LoVo (cell line): ENCODE measurements at regions not wholly inside any gene's neighbourhood (a gene's known extent, or its start where the extent isn't known, plus 50 kb on each side); places are given as distances from the start of the nearest gene placed in this dataset.
"Not testable (repeated sequence)": the region's sequence is repeated elsewhere in the genome, so short reads cannot be mapped to it uniquely, and the experiment has no call there.

ENCODE experiments used
- DNase-seq: peaks from one replicate; pipeline ENCODE4 v3.0.0-alpha.2; 2016; ENCODE audit warnings: low spot score

DNA sequence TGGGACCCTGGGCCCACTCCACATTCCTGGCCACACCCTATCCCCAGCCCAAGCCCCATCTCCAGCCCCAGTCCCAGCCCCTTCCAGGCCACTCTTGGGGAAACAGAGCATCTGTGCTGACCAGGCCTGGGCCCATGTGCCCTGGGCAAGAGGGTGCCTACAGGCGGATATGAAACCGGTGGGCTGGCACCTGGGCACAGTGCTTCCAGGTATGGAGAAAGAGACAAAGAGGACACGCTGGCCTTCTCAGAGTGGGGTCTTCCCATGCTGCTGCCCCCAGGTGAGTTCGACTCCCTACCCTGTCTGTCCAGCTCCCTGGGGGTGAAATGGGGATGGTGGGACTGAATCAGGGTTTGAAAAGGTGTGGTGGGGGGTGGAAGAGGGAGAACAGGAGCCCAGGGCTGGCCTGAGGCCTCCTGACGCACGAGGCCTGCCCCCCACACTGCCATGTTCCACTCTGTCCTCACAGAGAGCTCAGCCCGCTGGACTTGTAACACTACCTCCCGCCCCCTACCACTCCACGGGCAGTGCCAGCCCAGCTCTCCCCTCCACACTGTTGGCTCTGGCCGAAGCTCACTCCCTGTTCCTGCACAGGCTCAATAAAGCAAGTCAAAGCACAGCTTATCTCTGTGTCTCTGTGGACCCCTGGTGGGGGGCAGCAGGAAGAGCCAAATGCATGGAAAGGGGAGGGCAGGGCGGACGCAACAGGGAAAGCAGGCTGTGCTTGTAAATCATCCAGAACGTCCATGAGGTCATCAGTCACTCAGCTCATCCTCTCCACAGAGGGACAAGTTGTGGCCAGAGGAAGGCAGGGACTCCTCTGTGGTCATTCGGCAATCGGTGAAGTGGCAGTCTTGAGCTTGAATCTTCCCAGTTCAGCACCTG lies 71.1 kb upstream of the TMEM97 start:
- no peak for DNase-seq

DNA sequence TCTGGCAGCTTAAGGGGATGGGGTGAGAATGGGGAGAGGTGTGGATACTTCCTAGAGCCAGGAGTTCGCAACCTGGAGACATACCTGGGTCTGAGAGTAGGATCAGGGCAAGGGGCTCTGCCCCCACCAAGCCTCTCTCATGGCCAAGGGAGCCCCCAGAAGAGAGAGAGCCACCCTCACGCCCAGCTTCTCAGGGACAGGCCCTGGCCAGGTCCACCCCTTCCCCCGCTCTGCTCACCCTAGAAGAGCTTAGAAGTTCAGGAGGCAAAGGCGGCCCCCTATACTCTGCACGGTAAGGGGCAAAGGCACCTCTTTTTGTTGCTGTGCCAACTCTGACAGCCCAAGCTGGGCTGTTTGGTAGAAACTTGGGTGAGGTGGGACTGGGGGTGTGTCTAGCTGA lies 69.3 kb upstream of the TMEM97 start:
- no peak for DNase-seq

DNA sequence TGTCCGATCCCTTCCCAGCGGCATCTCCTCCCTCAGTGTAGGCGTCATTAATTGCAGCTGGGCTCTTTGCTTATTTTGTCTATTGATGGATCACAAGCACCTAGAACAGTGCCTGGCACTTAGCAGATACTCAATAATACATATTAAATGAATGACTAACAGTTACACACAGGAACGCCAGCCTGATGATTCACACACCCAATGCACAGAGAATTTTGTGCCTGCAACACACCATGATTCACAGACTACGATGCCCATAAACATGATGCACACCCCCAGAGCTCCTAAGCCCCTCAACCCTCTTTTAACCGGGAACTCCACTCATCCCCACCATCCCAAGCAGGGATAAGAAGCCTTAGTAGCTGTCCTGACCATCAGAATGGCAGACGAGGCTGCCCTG lies 66.6 kb upstream of the TMEM97 start:
- DNase-seq: no peak

DNA sequence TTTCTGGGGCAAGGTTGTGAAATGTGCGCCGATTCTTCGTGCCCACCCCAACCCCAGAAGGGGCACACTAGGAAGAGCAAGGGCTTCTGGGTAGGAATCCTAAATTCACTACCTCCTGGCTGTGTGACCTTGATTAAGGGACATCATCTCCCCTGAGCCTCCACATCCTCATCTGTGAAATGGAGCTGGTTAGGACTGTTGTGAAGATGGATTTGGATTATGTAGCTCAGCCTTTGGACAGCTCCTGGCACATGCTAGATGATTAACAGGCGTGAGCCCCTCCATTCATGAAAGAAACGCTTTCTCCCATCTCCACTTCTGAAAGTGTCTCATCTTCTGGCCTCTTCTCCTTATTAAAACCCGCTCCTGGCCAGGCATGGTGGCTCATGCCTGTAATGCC lies 65.3 kb upstream of the TMEM97 start:
- no peak for DNase-seq

DNA sequence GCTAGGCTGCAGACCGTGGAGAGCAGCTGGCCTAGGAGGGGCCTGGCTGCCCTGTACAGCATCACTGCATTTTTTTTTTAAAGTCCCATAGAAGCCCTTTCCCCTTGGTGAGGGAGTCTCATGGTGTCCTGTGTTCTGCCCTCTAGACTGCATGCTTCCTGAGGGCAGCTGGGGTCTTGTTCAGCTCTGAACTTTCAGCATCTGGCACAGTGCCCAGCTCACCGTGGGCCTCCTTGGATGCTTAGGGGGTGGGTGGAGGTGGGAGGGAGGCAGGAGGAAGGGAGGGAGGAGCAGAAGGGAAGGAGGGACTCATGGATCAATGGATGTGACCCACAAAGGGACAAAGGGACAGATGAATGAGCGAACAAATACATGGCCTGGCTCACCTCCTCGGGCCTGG lies 63.4 kb upstream of the TMEM97 start:
- DNase-seq: no peak

DNA sequence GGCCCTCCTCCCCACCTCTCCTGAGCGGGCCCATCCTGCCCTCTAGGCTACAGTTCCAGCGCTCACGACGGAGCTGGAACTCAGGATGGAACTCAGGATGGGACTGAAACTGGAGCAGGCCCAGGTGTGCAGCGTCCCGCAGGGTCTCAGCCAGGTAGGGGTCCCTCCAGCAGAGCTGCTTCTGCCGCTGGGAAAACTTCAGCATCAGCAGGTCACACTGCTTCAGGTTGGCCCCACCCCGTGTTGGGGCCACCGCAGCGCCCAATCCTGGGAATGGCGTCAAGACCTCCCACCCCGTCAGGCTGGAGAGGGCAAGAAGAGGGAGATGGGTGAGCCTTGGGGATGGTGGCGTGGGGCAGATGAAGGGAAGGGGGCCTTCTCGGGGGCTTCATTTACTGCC lies 62.6 kb upstream of the TMEM97 start:
- no peak for DNase-seq

DNA sequence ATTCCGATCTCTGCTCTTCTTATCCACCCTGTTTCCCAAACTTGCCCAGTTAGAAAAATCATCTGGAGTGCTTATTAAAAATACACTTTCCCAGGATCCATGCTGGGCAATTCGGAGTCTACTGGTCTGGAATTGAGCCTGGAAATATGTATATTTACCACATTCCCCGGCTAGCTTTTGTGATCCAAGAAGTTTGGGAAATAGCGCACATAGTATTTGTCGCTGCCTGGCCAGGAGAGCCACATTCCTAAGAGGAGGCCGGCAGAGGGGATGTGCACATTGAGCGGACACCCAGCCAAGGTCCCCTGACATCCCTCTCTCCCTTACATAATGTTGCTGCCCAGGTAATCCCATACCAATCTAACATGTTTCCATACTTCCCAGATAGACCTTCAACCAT lies 62.1 kb upstream of the TMEM97 start:
- no peak for DNase-seq

DNA sequence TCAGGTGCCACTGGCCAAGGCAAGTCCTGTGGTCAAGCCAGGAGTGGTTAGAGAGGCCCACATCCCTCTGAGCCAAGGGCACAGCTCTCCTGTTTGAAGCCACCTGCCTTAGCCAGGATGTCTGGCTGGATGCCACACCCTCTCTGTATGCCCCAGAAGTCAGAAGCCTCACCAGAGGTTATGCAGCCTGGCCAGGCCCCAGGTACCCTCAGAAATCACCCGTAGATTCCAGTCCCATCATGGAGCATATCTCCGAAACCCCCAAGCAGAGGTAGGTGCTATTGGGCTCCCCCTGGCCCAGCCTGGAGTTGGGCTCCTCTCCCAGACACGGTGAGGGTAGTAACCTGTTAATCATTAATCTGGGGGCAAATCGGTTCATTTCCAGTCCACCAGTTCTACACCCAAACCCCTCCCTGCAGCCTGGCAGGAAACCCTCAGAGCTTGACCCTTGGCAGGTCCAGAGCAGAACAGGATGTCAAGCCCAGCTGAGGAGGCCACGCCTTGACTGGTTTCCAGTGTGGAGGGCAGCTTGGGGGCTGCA lies 60.6 kb upstream of the TMEM97 start:
- DNase-seq: peak; percentile 1

DNA sequence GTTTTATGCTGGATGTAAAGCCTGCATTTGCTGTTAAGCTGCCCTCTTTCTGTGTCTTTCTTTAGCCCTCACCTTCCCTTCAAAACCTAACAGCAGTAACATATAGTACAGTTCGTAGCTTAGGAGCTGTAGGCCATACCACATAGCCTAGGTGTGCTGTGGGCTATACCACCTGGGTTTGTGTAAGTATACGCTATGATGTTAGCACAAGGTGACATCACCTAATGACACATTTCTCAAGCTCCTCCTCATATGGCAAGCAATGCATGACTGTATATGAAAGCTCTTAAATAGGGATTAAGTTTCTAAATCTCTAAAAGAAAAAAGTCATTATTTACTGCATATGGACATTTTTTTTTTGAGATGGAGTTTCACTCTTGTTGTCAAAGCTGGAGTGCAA lies 57.8 kb upstream of the TMEM97 start:
- no peak for DNase-seq

DNA sequence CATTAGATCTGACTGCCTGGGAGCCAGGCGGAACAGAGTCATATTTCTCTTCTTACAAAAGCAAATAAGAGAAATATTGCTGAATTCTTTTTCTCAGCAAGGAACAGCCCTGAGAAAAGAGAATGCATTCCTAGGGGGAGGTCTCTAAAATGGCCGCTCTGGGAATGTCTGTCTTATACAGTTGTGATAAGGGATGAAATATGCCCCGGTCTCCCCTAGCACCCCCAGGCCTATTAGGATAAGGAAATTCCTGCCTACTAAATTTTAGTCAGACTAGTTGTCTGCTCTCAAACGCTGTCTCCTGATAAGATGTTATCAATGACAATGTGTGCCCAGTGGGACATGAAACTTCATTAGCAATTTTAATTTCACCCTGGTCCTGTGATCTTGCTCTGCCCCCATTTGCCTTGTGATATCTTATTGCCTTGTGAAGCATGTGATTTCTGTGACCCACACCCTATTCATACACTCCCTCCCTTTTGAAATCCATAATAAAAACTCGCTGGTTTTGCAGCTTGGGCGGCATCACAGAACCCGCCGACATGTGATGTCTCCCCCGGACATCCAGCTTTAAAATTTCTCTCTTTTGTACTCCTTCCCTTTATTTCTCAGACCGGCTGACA lies 56.8 kb upstream of the TMEM97 start:
- not testable (repeated sequence) for DNase-seq

DNA sequence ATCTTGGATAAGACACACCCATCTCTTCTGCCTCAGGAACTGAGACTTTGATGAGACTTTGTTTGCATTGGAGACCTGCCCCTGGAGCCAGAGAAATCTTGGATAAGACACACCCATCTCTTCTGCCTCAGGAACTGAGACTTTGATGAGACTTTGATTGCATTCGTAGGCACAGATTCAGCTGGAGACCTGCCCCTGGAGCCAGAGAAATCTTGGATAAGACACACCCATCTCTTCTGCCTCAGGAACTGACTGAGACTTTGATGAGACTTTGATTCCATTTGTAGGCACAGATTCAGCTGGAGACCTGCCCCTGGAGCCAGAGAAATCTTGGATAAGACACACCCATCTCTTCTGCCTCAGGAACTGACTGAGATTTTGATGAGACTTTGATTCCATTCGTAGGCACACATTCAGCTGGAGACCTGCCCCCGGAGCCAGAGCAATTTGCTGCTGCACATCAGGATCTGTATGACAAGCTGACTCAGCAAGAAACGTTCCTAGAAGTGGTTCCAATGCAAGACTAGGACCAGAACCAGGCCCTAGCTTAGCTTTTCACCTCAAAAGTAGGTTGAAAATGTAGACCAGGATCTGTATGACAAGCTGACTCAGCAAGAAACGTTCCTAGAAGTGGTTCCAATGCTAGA lies 54.0 kb upstream of the TMEM97 start:
- peak; percentile 47 for DNase-seq

DNA sequence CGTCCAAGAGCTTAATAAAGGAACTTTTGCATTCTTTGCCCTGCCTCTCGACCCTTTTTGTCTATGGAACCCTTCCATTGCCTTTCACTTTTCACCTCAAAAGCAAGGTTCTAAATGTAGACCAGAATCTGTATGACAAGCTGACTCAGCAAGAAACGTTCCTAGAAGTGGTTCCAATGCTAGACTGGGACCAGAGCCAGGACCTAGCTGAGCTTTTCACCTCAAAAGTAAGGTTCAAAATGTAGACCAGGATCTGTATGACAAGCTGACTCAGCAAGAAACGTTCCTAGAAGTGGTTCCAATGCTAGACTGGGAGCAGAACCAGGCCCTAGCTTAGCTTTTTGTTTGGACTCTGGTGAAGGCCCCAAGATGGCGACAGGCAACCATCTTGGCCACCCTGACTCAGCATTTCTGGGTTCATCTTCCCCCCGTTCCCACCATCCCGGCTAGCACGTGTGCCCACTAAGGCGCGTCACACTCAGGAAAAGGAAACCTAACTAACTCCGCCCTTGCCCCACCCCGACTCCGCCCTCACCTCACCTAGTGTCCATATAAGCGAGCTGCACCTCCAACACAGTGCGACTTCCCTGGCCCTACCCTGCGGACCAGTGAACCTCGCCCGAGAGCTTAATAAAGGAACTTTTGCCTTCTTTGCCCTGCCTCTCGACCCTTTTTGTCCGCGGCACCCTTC lies 53.0 kb upstream of the TMEM97 start:
- DNase-seq: not testable (repeated sequence)

DNA sequence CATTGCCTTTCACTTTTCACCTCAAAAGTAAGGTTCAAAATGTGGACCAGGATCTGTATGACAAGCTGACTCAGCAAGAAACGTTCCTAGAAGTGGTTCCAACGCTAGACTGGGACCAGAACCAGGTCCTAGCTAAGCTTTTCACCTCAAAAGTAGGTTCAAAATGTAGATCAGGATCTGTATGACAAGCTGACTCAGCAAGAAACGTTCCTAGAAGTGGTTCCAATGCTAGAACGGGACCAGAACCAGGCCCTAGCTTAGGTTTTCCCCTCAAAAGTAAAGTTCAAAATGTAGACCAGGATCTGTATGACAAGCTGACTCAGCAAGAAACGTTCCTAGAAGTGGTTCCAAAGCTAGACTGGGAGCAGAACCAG lies 52.5 kb upstream of the TMEM97 start:
- not testable (repeated sequence) for DNase-seq

DNA sequence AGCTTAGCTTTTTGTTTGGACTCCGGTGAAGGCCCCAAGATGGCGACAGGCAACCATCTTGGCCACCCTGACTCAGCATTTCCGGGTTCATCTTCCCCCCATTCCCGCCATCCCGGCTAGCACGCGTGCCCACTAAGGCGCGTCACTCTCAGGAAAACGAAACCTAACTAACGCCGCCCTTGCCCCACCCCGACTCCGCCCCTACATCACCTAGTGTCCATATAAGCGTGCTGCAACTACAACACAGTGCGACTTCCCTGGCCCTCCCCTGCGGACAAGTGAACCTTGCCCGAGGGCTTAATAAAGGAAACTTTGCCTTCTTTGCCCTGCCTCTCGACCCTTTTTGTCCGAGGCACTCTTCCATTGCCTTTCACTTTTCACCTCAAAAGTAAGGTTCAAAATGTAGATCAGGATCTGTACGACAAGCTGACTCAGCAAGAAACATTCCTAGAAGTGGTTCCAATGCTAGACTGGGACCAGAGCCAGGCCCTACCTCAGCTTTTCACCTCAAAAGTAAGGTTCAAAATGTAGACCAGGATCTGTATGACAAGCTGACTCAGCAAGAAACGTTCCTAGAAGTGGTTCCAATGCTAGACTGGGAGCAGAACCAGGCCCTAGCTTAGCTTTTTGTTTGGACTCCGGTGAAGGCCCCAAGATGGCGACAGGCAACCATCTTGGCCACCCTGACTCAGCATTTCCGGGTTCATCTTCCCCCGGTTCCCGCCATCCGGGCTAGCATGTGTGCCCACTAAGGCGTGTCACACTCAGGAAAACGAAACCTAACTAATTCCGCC lies 51.9 kb upstream of the TMEM97 start:
- DNase-seq: not testable (repeated sequence)

DNA sequence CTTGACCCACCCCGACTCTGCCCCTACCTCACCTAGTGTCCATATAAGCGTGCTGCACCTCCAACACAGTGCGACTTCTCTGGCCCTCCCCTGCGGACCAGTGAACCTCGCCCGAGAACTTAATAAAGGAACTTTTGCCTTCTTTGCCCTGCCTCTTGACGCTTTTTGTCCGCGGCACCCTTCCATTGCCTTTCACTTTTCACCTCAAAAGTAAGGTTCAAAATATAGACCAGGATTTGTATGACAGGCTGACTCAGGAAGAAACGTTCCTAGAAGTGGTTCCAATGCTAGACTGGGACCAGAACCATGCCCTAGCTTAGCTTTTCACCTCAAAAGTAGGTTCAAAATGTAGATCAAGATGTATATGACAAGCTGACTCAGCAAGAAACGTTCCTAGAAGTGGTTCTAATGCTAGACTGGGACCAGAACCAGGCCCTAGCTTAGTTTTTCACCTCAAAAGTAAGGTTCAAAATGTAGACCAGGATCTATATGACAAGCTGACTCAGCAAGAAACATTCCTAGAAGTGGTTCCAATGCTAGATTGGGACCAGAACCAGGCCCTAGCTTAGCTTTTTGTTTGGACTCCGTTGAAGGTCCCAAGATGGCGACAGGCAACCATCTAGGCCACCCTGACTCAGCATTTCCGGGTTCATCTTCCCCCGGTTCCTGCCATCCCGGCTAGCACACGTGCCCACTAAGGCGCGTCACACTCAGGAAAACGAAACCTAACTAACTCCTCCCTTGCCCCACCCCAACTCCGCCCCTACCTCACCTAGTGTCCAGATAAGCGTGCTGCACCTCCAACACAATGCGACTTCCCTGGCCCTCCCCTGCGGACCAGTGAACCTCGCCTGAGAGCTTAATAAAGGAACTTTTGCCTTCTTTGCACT lies 51.0 kb upstream of the TMEM97 start:
- DNase-seq: no peak

DNA sequence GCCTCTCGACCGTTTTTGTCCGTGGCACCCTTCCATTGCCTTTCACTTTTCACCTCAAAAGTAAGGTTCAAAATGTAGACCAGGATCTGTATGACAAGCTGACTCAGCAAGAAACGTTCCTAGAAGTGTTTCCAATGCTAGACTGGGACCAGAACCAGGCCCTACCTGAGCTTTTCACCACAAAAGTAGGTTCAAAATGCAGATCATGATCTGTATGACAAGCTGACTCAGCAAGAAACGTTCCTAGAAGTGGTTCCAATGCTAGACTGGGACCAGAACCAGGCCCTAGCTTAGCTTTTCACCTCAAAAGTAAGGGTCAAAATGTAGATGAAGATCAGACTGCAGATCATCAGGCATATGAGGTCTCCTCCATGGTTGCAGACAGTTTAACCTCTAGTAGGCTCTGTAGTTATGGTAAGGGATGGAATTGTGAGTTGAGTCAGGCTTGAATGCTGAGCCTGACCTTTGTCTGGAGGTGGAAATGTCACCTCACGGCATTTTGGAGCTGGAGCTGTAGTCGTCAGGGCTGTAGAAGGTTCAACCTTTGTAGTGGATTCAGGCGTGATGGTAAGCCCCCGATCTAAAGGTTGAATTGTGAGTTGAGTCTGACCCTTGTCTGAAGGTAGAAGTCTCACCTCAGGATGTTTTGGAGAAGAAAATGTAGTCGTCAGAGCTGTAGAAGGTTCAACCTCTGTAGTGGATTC lies 50.2 kb upstream of the TMEM97 start:
- DNase-seq: no peak
